ENCODE measurements at regions not wholly inside any gene's neighbourhood (a gene's known extent, or its start where the extent isn't known, plus 50 kb on each side); places are given as distances from the start of the nearest gene placed in this dataset.

- intact Hi-C loops (cut with micrococcal nuclease), result no loop called here
These were observed 100.2 kb upstream of the SULT1C3 start for GRCh38 chr2:108139521-108139920.

GRCh38 chr2:108145557-108146326, 94.0 kb upstream of the SULT1C3 start:
- intact Hi-C loops (cut with micrococcal nuclease), result no loop called here

- intact Hi-C loops (cut with micrococcal nuclease), result no loop called here
These were observed 91.2 kb upstream of the SULT1C3 start for GRCh38 chr2:108148555-108148954.

- intact Hi-C loops (cut with micrococcal nuclease), result no loop called here
These were observed 85.3 kb upstream of the SULT1C3 start for GRCh38 chr2:108154366-108155061.

- intact Hi-C loops (cut with micrococcal nuclease), result no loop called here
These were observed 78.5 kb upstream of the SULT1C3 start for GRCh38 chr2:108161298-108161697.

GRCh38 chr2:108164318-108164717, 75.5 kb upstream of the SULT1C3 start:
- intact Hi-C loops (cut with micrococcal nuclease), result no loop called here

- intact Hi-C loops (cut with micrococcal nuclease), result no loop called here
These were observed 74.0 kb upstream of the SULT1C3 start for GRCh38 chr2:108165729-108166128.

GRCh38 chr2:108167699-108168098, 72.1 kb upstream of the SULT1C3 start:
- intact Hi-C loops (cut with micrococcal nuclease), result no loop called here

GRCh38 chr2:108169982-108170625, 69.7 kb upstream of the SULT1C3 start:
- intact Hi-C loops (cut with micrococcal nuclease), result loop anchor here (5.0 kb wide), 1 partner anchor 412 kb away; no protein-coding TSS in a partner anchor

- intact Hi-C loops (cut with micrococcal nuclease), result loop anchor here (5.0 kb wide), 1 partner anchor 411 kb away; no protein-coding TSS in a partner anchor
These were observed 68.1 kb upstream of the SULT1C3 start for GRCh38 chr2:108171657-108172056.

GRCh38 chr2:108182489-108182888, 57.3 kb upstream of the SULT1C3 start:
- intact Hi-C loops (cut with micrococcal nuclease), result no loop called here

- intact Hi-C loops (cut with micrococcal nuclease), result no loop called here
These were observed 55.3 kb upstream of the SULT1C3 start for GRCh38 chr2:108184419-108184818.

- intact Hi-C loops (cut with micrococcal nuclease), result no loop called here
These were observed 50.5 kb upstream of the SULT1C3 start for GRCh38 chr2:108189316-108189715.

Data from T-helper 1 cell treated with Interleukin-12 subunit alpha and Interleukin-12 subunit beta and Interleukin-4 antibody, amounts not matched to agents 30 ng/mL and 1 ng/mL, for 36 hours (primary cell).